Body of pancreas (tissue), 4 donors: ENCODE measurements at regions not wholly inside any gene's neighbourhood (a gene's known extent, or its start where the extent isn't known, plus 50 kb on each side); places are given as distances from the start of the nearest gene placed in this dataset.

Experiments
- POLR2A ChIP-seq, 3 donors: fragments of 450-650 bp; IDR thresholded peaks; one replicate each; pipeline ENCODE4 v1.6.1; 2016; ENCODE audit warnings: antibody characterized with exemption in 3 of 3, mild to moderate bottlenecking in 2 of 3
- TF ChIP-seq, protein P1 (sequence below), 7 experiments: fragments of 450-650 bp in 4 of 7; fragments of 200-600 bp in 3 of 7; sonication (generic) in 3 of 7; IDR thresholded peaks; one replicate each; pipeline ENCODE4 v1.5.1; 2016 to 2019; ENCODE audit warnings: antibody characterized with exemption in 7 of 7

GRCh38 chr7:81183326-81183725 lies 264.5 kb upstream of the SEMA3C start:
- TF ChIP-seq, protein P1, sequence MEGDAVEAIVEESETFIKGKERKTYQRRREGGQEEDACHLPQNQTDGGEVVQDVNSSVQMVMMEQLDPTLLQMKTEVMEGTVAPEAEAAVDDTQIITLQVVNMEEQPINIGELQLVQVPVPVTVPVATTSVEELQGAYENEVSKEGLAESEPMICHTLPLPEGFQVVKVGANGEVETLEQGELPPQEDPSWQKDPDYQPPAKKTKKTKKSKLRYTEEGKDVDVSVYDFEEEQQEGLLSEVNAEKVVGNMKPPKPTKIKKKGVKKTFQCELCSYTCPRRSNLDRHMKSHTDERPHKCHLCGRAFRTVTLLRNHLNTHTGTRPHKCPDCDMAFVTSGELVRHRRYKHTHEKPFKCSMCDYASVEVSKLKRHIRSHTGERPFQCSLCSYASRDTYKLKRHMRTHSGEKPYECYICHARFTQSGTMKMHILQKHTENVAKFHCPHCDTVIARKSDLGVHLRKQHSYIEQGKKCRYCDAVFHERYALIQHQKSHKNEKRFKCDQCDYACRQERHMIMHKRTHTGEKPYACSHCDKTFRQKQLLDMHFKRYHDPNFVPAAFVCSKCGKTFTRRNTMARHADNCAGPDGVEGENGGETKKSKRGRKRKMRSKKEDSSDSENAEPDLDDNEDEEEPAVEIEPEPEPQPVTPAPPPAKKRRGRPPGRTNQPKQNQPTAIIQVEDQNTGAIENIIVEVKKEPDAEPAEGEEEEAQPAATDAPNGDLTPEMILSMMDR (IDR thresholded peaks at IDR 0.05) = no peak
- TF ChIP-seq POLR2A (IDR thresholded peaks at IDR 0.05) = no peak
